ENCODE measurements at regions not wholly inside any gene's neighbourhood (a gene's known extent, or its start where the extent isn't known, plus 50 kb on each side); places are given as distances from the start of the nearest gene placed in this dataset.

GRCh38 chr1:193607787-193608186, 421.4 kb upstream of the B3GALT2 start:
- no peak for DNase-seq

- DNase-seq, result no peak
Measured at GRCh38 chr1:193606035-193606434, 419.6 kb upstream of the B3GALT2 start.

- no peak for DNase-seq
Measured at GRCh38 chr1:193602705-193603104, 416.3 kb upstream of the B3GALT2 start.

GRCh38 chr1:193593147-193593885, 406.9 kb upstream of the B3GALT2 start:
- no peak for DNase-seq

- DNase-seq, result no peak
Measured at GRCh38 chr1:193592317-193592716, 405.9 kb upstream of the B3GALT2 start.

GRCh38 chr1:193590102-193590501, 403.7 kb upstream of the B3GALT2 start:
- no peak for DNase-seq

- peak; percentile 8 for DNase-seq
Measured at GRCh38 chr1:193589597-193590040, 403.2 kb upstream of the B3GALT2 start.

- no peak for DNase-seq
Measured at GRCh38 chr1:193588311-193589082, 402.1 kb upstream of the B3GALT2 start.

GRCh38 chr1:193584731-193585239, 398.4 kb upstream of the B3GALT2 start:
- no peak for DNase-seq

- no peak for DNase-seq
Measured at GRCh38 chr1:193581341-193581740, 394.9 kb upstream of the B3GALT2 start.

- DNase-seq, result no peak
Measured at GRCh38 chr1:193580419-193580818, 394.0 kb upstream of the B3GALT2 start.

- DNase-seq, result no peak
Measured at GRCh38 chr1:193579323-193579722, 392.9 kb upstream of the B3GALT2 start.

GRCh38 chr1:193574913-193575312, 388.5 kb upstream of the B3GALT2 start:
- DNase-seq, result no peak

- no peak for DNase-seq
Measured at GRCh38 chr1:193569983-193570269, 383.5 kb upstream of the B3GALT2 start.

- DNase-seq, result peak; percentile 25
Measured at GRCh38 chr1:193569096-193569982, 382.9 kb upstream of the B3GALT2 start.

GRCh38 chr1:193568512-193568911, 382.1 kb upstream of the B3GALT2 start:
- no peak for DNase-seq

GRCh38 chr1:193567937-193568336, 381.5 kb upstream of the B3GALT2 start:
- no peak for DNase-seq

- DNase-seq, result no peak
Measured at GRCh38 chr1:193566735-193567134, 380.3 kb upstream of the B3GALT2 start.

GRCh38 chr1:193565971-193566577, 379.7 kb upstream of the B3GALT2 start:
- DNase-seq, result no peak

- DNase-seq, result no peak
Measured at GRCh38 chr1:193562121-193562520, 375.7 kb upstream of the B3GALT2 start.

- DNase-seq, result peak; percentile 60
Measured at GRCh38 chr1:193558491-193559028, 372.1 kb upstream of the B3GALT2 start.

- no peak for DNase-seq
Measured at GRCh38 chr1:193555662-193556441, 369.4 kb upstream of the B3GALT2 start.

Measured in HCEC 1CT (cell line).